NCI-H1417 treated with DMSO at 0.1 percent for 48 hours (cell line): ENCODE measurements at regions not wholly inside any gene's neighbourhood (a gene's known extent, or its start where the extent isn't known, plus 50 kb on each side); places are given as distances from the start of the nearest gene placed in this dataset.
"Not testable (repeated sequence)": the region's sequence is repeated elsewhere in the genome, so short reads cannot be mapped to it uniquely, and the experiment has no call there.

ENCODE experiments used
- DNase-seq: peaks from one replicate; lab custom pipeline; 2025; lab: John Stamatoyannopoulos, UW

DNA sequence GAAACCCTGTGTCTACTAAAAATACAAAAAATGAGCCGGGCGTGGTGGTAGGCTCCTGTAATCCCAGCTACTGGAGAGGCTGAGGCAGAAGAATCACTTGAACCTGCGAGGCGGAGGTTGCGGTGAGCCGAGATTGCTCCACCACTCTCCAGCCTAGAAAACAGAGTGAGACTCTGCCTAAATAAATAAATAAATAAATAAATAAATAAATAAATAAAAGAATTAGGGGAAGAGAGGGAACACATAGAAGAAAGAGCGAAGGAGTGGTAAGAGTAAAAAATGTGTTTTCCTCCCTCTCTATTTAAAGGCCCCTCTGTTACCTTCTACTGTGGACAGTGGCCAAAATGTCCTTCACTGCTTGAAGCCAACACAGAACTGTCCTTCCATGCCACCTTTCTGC is 103.9 kb upstream of the SOX21 start:
- DNase-seq, result no peak

DNA sequence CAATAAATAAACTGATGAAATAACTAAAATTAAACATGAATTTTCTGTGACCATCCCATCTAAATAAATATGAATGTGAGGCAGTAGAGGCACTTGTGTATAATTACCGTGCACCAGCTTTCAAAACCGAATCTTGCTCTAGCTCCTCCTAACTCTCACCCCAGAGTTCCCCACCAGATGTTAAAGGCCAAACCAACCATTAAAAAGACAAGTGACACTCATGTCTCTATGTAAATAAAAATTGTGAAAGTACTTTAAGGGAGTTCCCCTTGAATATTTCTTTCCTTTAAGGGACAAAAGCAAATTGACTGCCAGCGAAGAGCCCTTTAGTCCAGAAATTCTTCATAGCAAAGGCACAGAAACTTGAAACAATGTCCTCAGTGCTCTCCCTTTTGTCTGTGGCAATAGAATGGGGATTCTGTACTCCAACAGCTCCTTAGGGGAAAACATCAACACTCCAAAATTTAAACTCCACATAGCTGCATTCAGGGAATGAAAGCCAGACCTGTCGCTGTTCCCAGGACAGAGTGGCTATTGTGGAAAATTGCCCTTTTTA is 101.7 kb upstream of the SOX21 start:
- DNase-seq, result no peak

DNA sequence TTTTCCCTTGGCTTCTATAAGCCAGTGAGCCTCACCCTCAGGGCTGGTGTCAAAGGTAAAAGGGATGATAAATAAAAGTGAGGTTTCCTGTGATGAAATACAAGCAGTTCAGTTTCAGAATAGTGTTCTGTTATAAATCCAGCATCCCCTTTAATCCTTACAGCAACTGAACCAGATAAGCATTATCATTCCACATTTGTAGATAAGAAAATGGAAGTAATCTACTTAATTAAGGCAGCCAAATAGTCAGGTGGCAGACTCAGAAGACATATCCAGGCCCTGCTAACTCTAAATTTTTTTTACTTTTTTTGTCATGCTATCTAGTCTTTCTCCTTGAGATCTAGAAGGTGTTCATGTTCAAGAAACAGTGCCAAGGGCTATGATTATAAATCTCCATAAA is 99.4 kb upstream of the SOX21 start:
- no peak for DNase-seq

DNA sequence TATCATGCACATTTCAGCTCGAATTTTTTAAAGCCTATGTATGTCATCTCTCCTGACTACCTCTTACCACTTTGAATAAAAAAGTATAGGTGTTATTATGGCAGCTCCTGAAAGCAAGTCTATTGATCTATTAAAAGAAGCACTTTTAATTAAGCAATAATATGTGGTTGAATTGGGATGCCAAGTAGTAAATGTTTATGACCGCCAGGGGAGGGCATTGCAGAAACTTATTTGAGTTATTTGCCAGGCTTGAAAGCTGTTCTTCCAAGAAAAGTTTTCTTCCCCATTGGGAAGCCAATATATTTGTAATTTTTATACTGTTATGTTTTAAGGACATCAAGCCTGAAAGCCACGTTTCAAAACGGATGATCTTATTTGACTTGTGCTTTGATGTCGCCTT is 88.1 kb upstream of the SOX21 start:
- no peak for DNase-seq

DNA sequence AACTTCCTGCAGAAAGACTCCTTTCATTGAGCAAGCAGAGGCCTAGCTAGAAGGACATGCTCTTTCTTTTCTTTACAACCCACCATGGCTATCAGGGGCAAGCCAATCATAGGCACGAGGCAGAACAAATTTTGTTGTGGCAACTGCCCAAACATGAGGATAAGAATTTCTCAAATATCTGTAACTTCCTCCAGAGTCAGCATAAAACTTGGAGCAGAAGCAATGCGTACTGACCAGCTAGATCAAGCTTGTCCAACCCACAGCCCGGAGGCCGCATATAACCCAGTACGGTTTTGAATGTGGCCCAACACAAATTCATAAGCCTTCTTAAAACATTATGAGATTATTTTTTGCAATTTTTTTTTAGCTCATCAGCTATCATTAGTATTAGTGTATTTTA is 87.0 kb upstream of the SOX21 start:
- DNase-seq, result no peak

DNA sequence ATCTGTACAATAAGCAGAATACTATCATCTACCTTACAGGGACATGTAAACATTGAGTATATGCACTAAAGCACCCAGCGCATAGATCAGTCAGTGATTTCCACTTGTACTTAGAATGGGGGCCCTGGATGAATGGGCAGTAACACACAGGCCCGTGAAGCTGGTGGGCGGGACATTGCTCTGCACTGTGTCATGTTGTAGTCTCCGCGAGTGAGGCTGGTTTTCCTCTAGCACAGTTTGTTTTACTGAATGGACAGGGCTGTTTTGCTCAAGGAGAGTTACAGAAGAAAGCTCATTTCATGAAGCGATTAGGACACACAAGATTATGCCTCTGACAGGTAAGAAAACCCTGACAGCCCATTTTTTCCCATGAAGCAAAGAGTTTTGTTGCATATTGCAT is 86.4 kb upstream of the SOX21 start:
- no peak for DNase-seq

DNA sequence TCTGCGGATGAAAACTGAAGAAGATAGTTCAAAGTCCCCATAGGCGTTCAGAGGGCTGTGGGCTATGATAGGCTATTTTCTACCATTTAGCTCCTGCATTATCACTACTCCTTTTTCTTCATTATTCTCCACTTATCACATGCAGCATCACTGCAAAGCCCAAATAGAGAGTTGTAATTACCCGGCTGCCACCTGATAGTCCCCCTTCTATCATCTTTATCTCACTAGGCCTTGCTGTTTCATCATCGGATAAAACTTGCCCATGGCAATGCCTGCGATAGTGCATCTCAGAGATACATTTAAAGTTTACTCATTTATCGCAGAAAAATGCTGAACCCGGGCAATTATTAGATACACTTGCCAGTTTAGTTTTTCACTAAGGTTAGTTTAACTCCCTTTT is 82.9 kb upstream of the SOX21 start:
- no peak for DNase-seq

DNA sequence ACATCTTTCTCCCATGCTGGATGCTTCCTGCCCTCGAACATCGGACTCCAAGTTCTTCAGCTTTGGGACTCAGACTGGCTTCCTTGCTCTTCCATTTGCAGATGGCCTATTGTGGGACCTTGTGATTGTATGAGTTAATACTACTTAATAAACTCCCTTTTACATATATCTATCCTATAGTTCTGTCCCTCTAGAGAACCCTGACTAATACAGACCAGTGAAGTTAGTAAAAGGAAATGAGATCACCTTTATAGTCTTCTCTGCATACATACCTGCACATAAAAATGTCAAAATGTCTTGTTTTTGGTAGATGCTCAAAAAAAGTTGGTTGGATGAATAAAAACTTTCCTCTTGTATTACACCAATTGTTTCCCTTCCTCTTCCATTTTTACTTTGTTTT is 73.9 kb upstream of the SOX21 start:
- not testable (repeated sequence) for DNase-seq

DNA sequence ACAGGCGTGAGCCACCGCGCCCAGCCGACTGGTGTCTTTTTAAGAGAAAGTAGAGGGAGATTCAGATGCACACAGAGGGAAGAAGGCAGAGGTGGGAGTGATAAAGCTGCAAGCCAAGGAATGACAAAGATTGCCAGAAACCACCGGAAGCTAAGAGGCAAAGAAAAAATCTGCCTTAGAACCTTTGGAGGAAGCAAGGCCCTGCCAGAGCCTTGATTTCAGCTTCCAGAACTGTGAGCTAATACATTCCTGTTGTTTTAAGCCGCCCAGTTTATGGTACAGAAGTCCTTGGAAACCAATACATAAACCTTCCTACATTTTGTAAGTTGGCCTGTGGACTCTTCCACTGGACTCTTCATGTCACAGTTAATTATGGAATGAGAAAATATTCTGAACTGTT is 71.7 kb upstream of the SOX21 start:
- no peak for DNase-seq

DNA sequence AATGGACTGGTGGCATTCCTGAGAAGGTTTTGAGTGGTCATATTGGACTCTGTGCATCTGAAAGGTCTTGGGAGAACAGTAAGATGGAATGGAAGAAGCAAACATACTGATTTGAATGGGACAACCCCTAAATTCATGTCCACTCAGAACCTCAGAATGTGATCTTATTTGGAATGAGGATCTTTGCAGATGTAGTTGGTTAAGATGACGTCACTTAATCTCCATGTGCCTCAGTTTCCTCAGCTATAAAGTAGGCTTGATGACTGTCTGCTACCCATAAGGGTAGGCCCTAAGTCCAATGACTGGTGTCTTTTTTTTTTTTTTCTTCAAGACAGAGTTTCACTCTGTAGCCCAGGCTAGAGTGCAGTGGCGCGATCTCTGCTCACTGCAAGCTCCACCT is 71.1 kb upstream of the SOX21 start:
- no peak for DNase-seq

DNA sequence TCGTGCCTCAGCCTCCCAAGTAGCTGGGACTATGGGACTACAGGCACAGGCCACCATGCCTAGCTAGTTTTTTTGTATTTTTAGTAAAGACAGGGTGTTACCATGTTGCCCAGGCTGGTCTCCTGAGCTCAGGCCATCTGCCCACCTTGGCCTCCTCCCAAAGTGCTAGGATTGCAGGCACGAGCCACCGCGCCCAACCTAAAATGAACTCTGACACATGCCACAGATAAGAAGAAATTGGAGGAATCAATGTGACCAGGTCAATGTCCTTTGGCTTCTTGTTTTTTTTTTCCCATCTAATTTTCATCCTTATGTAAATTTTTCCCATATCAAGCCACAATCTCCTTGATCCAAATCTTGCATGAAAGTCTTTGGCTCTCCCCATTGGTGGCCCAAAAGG is 68.1 kb upstream of the SOX21 start:
- DNase-seq, result no peak

DNA sequence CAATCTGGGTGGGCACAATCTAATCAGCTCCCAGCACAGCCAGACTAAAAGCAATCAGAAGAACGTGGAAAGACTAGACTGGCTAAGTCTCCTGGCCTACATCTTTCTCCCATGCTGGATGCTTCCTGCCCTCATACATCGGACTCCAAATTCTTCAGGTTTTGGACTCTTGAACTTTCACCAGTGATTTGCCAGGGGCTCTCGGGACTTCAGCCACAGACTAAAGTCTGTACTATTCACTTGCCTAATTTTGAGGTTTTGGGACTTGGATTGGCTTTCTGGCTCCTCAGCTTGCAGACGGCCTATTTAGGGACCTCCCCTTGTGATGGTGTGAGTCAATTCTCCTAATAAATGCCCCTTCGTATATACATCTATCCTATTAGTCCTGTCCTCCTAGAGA is 66.6 kb upstream of the SOX21 start:
- no peak for DNase-seq

DNA sequence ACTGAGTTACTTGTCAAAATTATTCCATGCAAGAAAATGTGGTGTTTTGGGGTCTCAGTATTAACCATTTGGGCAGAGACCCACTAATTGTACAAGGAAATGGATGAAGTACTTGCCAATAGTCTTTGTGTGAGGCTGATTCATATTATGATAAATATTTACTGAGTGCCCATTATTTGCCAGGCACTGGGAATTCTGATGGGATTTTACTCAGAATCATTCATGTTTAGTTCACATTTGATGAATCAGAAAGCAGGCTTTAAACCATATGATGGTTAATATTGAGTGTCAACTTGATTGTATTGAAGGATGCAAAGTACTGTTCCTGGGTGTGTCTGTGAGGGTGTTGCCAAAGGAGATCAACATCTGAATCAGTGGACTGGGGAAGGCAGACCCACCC is 66.2 kb upstream of the SOX21 start:
- DNase-seq, result no peak

DNA sequence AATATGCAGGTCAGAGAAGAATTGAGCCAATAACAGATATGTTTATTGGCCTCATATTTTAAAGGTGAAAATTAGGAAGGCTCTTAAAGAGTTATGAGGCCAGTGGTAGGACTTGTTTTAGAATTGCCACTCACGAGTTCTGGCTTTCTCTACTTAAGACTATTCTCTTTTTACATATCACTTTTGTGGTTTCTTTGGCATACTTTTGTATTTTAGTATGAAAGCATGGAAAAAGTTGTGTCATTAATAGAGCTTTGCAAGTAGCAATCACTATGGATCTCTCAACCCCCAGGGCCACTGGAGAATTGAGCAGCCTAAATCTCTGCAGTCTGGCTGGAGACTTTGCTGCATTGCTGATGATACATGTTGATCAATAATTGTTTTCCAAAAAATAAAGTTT is 64.6 kb upstream of the SOX21 start:
- no peak for DNase-seq

DNA sequence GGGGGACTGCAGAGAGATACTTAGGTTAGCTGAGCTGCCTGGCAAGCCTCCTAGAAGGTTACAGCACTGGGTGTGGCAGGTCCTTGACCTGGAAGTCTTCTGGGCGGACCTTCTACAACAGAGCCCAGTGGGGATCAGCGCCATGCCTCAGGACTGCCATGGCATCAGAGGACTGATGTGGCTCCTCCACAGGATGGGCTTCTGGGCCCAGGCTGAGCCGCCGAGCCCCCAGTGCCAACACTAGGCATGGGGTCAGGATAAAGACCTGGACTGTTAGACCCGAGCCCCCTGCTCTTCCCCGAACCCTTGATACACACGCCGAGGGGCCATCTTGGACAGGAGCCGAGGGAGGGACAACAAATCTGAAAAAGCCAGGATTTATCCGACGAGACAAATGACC is 64.0 kb upstream of the SOX21 start:
- no peak for DNase-seq

DNA sequence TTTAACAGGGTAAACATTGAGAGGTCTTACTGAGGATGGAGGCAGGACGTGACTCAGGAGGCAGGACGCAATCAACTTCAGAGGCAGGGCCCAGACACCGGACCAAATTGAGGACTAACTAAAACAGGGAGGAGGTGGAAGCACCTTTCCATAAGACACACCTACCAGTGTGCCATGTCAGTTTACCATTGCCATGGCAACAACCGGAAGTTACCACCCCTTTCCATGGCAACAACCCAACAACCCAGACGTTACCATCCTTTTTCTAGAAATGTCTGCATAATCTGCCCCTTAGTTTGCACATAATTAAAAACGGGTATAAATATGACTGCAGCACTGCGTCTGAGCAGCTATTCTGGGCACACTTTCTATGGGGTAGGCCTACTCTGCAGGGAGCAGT is 53.5 kb upstream of the SOX21 start:
- DNase-seq, result no peak

DNA sequence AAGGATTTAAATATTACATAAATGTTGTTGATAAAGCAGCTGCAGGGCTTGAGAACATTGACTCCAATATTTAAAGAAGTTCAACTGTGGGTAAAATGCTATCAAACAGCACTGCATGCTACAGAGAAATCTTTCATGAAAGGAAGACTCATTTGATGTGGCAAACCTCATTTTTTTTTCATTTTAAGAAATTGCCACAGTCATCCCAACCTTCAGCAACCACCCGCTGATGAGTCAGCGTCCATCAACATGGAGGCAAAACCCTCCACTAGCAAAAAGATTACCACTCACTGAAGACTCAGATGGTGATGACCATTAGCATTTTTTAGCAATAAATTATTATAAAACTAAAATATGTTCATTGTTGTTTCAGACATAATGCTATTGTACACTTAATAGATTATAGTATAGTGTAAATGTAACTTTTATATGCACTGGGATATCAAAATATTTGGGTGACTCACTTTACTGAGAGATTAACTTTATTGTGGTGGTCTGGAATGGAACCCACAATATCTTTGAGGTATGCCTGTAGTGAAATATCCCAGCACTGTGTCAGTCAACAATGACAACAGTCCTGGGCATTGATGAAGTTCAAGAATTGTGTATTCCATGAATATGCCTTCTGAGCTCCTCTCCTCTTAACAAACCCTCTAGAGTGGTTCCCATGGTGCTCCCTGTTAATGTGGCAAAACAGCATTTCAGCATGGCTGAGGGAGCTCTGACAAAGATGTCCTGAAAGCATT is 52.4 kb upstream of the SOX21 start:
- no peak for DNase-seq
